ENCODE measurements at regions not wholly inside any gene's neighbourhood (a gene's known extent, or its start where the extent isn't known, plus 50 kb on each side); places are given as distances from the start of the nearest gene placed in this dataset.

GRCh38 chr5:88389338-88390095 lies 120.9 kb upstream of the TMEM161B start:
- DNase-seq (ENCODE audit: low read depth in 1 of 2, low spot score in 1 of 2): no peak
- no peak overlapping the region for H3K27ac ChIP-seq (replicated peaks)
- no peaks in the 10 kb centered on the region for H3K27me3 ChIP-seq (ENCODE audit: insufficient read depth, poor library complexity, severe bottlenecking)
- no peak overlapping the region for H3K4me3 ChIP-seq (replicated peaks; ENCODE audit: insufficient read depth, low read length)
- TF ChIP-seq REST (IDR thresholded peaks at IDR 0.05; ENCODE audit: insufficient replicate concordance, low read depth): no peak
- no peak for TF ChIP-seq POLR2AphosphoS5 (IDR thresholded peaks at IDR 0.05; ENCODE audit: low read depth)
- TF ChIP-seq SPI1 (IDR thresholded peaks at IDR 0.05; ENCODE audit: borderline replicate concordance, low read depth): no peak
- TF ChIP-seq GABPA (IDR thresholded peaks at IDR 0.05; ENCODE audit: low read depth): no peak
- TF ChIP-seq, protein P1, sequence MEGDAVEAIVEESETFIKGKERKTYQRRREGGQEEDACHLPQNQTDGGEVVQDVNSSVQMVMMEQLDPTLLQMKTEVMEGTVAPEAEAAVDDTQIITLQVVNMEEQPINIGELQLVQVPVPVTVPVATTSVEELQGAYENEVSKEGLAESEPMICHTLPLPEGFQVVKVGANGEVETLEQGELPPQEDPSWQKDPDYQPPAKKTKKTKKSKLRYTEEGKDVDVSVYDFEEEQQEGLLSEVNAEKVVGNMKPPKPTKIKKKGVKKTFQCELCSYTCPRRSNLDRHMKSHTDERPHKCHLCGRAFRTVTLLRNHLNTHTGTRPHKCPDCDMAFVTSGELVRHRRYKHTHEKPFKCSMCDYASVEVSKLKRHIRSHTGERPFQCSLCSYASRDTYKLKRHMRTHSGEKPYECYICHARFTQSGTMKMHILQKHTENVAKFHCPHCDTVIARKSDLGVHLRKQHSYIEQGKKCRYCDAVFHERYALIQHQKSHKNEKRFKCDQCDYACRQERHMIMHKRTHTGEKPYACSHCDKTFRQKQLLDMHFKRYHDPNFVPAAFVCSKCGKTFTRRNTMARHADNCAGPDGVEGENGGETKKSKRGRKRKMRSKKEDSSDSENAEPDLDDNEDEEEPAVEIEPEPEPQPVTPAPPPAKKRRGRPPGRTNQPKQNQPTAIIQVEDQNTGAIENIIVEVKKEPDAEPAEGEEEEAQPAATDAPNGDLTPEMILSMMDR (IDR thresholded peaks at IDR 0.05; ENCODE audit: insufficient read depth, low read length): no peak

GRCh38 chr5:88388476-88389337 lies 120.1 kb upstream of the TMEM161B start:
- DNase-seq (ENCODE audit: low read depth in 1 of 2, low spot score in 1 of 2): no peak
- H3K27ac ChIP-seq (replicated peaks): no peak overlapping the region
- TF ChIP-seq POLR2AphosphoS5 (IDR thresholded peaks at IDR 0.05; ENCODE audit: low read depth) (no peak), GABPA (IDR thresholded peaks at IDR 0.05; ENCODE audit: low read depth) (no peak), REST (IDR thresholded peaks at IDR 0.05; ENCODE audit: insufficient replicate concordance, low read depth) (no peak), SPI1 (IDR thresholded peaks at IDR 0.05; ENCODE audit: borderline replicate concordance, low read depth) (no peak)
- no peak overlapping the region for H3K4me3 ChIP-seq (replicated peaks; ENCODE audit: insufficient read depth, low read length)
- H3K27me3 ChIP-seq (ENCODE audit: insufficient read depth, poor library complexity, severe bottlenecking): no peaks in the 10 kb centered on the region

GRCh38 chr5:88384886-88385285 lies 116.2 kb upstream of the TMEM161B start:
- Histone ChIP-seq H3K27ac (replicated peaks) (no peak overlapping the region), H3K4me3 (replicated peaks; ENCODE audit: insufficient read depth, low read length) (no peak overlapping the region), H3K27me3 (ENCODE audit: insufficient read depth, poor library complexity, severe bottlenecking) (no peaks in the 10 kb centered on the region)
- DNase-seq (ENCODE audit: low read depth in 1 of 2, low spot score in 1 of 2): no peak
- TF ChIP-seq REST (IDR thresholded peaks at IDR 0.05; ENCODE audit: insufficient replicate concordance, low read depth) (no peak), SPI1 (IDR thresholded peaks at IDR 0.05; ENCODE audit: borderline replicate concordance, low read depth) (no peak), GABPA (IDR thresholded peaks at IDR 0.05; ENCODE audit: low read depth) (no peak), POLR2AphosphoS5 (IDR thresholded peaks at IDR 0.05; ENCODE audit: low read depth) (no peak)
- TF ChIP-seq, protein P1 (IDR thresholded peaks at IDR 0.05; ENCODE audit: insufficient read depth, low read length): no peak

Data from HL-60 (cell line).